ENCODE measurements at regions not wholly inside any gene's neighbourhood (a gene's known extent, or its start where the extent isn't known, plus 50 kb on each side); places are given as distances from the start of the nearest gene placed in this dataset.

GRCh38 chr1:237962985-237963384 lies 72.3 kb upstream of the ZP4 start:
- DNase-seq: no peak
- ATAC-seq: no peak
- intact Hi-C loops (cut with DNase I): no loop called here

GRCh38 chr1:237961754-237962153 lies 71.0 kb upstream of the ZP4 start:
- no peak for ATAC-seq
- intact Hi-C loops (cut with DNase I): no loop called here
- no peak for DNase-seq

- intact Hi-C loops (cut with DNase I): no loop called here
- no peak for ATAC-seq
These were observed 69.1 kb upstream of the ZP4 start for GRCh38 chr1:237959838-237960237.

GRCh38 chr1:237953238-237953637 lies 62.5 kb upstream of the ZP4 start:
- intact Hi-C loops (cut with DNase I): no loop called here
- ATAC-seq: no peak
- DNase-seq: no peak

More at GRCh38 chr1:237959838-237960237, 69.1 kb upstream of the ZP4 start:
- DNase-seq: no peak
